Esophagus muscularis mucosa (tissue), 4 donors: ENCODE measurements at regions not wholly inside any gene's neighbourhood (a gene's known extent, or its start where the extent isn't known, plus 50 kb on each side); places are given as distances from the start of the nearest gene placed in this dataset.

Experiments
- DNase-seq: peaks from one replicate; pipeline ENCODE4 v3.0.0-alpha.2; 2017; ENCODE audit errors: extremely low spot score
- H3K27ac ChIP-seq, 4 donors: fragments of 200-600 bp; sonication (generic); replicated peaks in 1 of 4; 1 replicate in 3 of 4; 2 replicates in 1 of 4; pipeline ENCODE4 v1.5.1; 2016 to 2019; ENCODE audit warnings: mild to moderate bottlenecking in 1 of 4
- H3K27me3 ChIP-seq, 4 donors: fragments of 200-600 bp; sonication (generic); one replicate each; pipeline versions ENCODE4 v1.5.1 to v1.6.0; 2016 to 2019
- H3K36me3 ChIP-seq, 4 donors: fragments of 200-600 bp; sonication (generic); one replicate each; pipeline ENCODE4 v1.5.1; 2016 to 2019
- H3K4me1 ChIP-seq, 4 donors: fragments of 200-600 bp; sonication (generic); one replicate each; pipeline ENCODE4 v1.5.1; 2016 to 2019
- H3K4me3 ChIP-seq, 4 donors: fragments of 200-600 bp; sonication (generic); 1 replicate in 2 of 4; 2 replicates in 2 of 4; pipeline ENCODE4 v1.5.1; 2016 to 2019; ENCODE audit warnings: mild to moderate bottlenecking in 4 of 4, moderate library complexity in 1 of 4
- H3K9me3 ChIP-seq, 4 donors: fragments of 200-600 bp; sonication (generic); 1 replicate in 3 of 4; 2 replicates in 1 of 4; pipeline ENCODE4 v1.5.1; 2016 to 2019
- CTCF ChIP-seq, 3 experiments: fragments of 200-600 bp in 2 of 3; fragments of 450-650 bp in 1 of 3; sonication (generic) in 2 of 3; IDR thresholded peaks; one replicate each; pipeline ENCODE4 v1.5.1; 2017 to 2019; ENCODE audit warnings: antibody characterized with exemption in 3 of 3, mild to moderate bottlenecking in 2 of 3, moderate library complexity in 1 of 3
- EP300 ChIP-seq: sonication (generic); formaldehyde crosslinking; IDR thresholded peaks from one replicate; pipeline ENCODE4 v1.6.1; 2017; ENCODE audit warnings: antibody characterized with exemption
- POLR2A ChIP-seq: fragments of 450-650 bp; IDR thresholded peaks from one replicate; pipeline ENCODE4 v1.6.1; 2017; ENCODE audit warnings: antibody characterized with exemption, moderate library complexity, mild to moderate bottlenecking, low read depth
- POLR2AphosphoS5 ChIP-seq, 2 donors: sonication (generic); formaldehyde crosslinking; IDR thresholded peaks; one replicate each; pipeline ENCODE4 v1.6.1; 2017; ENCODE audit warnings: antibody characterized with exemption in 2 of 2
- WGBS: methylation state at CpG from one replicate; pipeline ENCODE4 v1.1.5; 2018; 5-methylcytosine and 5-hydroxymethylcytosine counted together
- intact Hi-C: fragments of 100-400 bp; cut with DNase I; formaldehyde crosslinking; loops from one replicate; pipeline ENCODE4 v1.15.1; 2023

GRCh38 chr7:46636022-46636421, 715.0 kb upstream of the IGFBP3 start:
- H3K4me3 ChIP-seq: no peak overlapping the region
- H3K4me1 ChIP-seq: no peaks in the 10 kb centered on the region
- peak; percentile 83 for DNase-seq
- H3K36me3 ChIP-seq: no peaks in the 10 kb centered on the region
- TF ChIP-seq EP300 (no peak), CTCF (IDR thresholded peaks at IDR 0.05) (no peak), POLR2A (no peak), POLR2AphosphoS5 (IDR thresholded peaks at IDR 0.05) (no peak)
- intact Hi-C loops: no loop called here
- H3K9me3 ChIP-seq: no peaks in the 10 kb centered on the region
- no peak overlapping the region for H3K27ac ChIP-seq
- H3K27me3 ChIP-seq: no peaks in the 10 kb centered on the region
- 72% methylated on average over 3 of the region's 3 CpGs for WGBS

GRCh38 chr7:46633630-46634240, 712.7 kb upstream of the IGFBP3 start:
- intact Hi-C loops: no loop called here
- H3K9me3 ChIP-seq: no peaks in the 10 kb centered on the region
- no peaks in the 10 kb centered on the region for H3K4me1 ChIP-seq
- peak; percentile 34 for DNase-seq
- no peak for TF ChIP-seq POLR2AphosphoS5 (IDR thresholded peaks at IDR 0.05)
- H3K4me3 ChIP-seq: no peak overlapping the region
- H3K36me3 ChIP-seq: no peaks in the 10 kb centered on the region
- 72% methylated on average over 4 of the region's 4 CpGs for WGBS
- H3K27me3 ChIP-seq: no peaks in the 10 kb centered on the region
- no peak overlapping the region for H3K27ac ChIP-seq

- no peaks in the 10 kb centered on the region for H3K4me1 ChIP-seq
These were observed 712.1 kb upstream of the IGFBP3 start for GRCh38 chr7:46633200-46633599.

GRCh38 chr7:46630031-46630430, 709.0 kb upstream of the IGFBP3 start:
- no peaks in the 10 kb centered on the region for H3K27me3 ChIP-seq
- no peak overlapping the region for H3K4me3 ChIP-seq
- intact Hi-C loops: no loop called here
- H3K9me3 ChIP-seq: no peaks in the 10 kb centered on the region
- 66% methylated on average over 2 of the region's 2 CpGs for WGBS
- no peak overlapping the region for H3K27ac ChIP-seq
- no peak for TF ChIP-seq POLR2AphosphoS5 (IDR thresholded peaks at IDR 0.05)
- no peak for TF ChIP-seq EP300
- no peak for TF ChIP-seq POLR2A
- no peak for TF ChIP-seq CTCF (IDR thresholded peaks at IDR 0.05)
- no peaks in the 10 kb centered on the region for H3K36me3 ChIP-seq
- H3K4me1 ChIP-seq: no peaks in the 10 kb centered on the region
- no peak for DNase-seq

More at GRCh38 chr7:46633200-46633599, 712.1 kb upstream of the IGFBP3 start:
- Histone ChIP-seq H3K36me3 (no peaks in the 10 kb centered on the region), H3K27ac (no peak overlapping the region), H3K4me3 (no peak overlapping the region), H3K9me3 (no peaks in the 10 kb centered on the region), H3K27me3 (no peaks in the 10 kb centered on the region)
- 72% methylated on average over 2 of the region's 2 CpGs for WGBS
- peak; percentile 45 for DNase-seq
- TF ChIP-seq EP300 (no peak), CTCF (IDR thresholded peaks at IDR 0.05) (no peak), POLR2AphosphoS5 (IDR thresholded peaks at IDR 0.05) (no peak), POLR2A (no peak)
- intact Hi-C loops: no loop called here

GRCh38 chr7:46628389-46628788, 707.3 kb upstream of the IGFBP3 start:
- DNase-seq: peak; percentile 55
- TF ChIP-seq POLR2AphosphoS5 (IDR thresholded peaks at IDR 0.05) (no peak), POLR2A (no peak), EP300 (no peak), CTCF (IDR thresholded peaks at IDR 0.05) (no peak)
- no peak overlapping the region for H3K27ac ChIP-seq
- H3K4me1 ChIP-seq: no peaks in the 10 kb centered on the region
- no peaks in the 10 kb centered on the region for H3K9me3 ChIP-seq
- no peaks in the 10 kb centered on the region for H3K27me3 ChIP-seq
- no peak overlapping the region for H3K4me3 ChIP-seq
- WGBS: 90% methylated on average over 1 of the region's 1 CpG
- intact Hi-C loops: no loop called here
- H3K36me3 ChIP-seq: no peaks in the 10 kb centered on the region
